Uterus (tissue), 3 donors: ENCODE measurements at regions not wholly inside any gene's neighbourhood (a gene's known extent, or its start where the extent isn't known, plus 50 kb on each side); places are given as distances from the start of the nearest gene placed in this dataset.
"Not testable (repeated sequence)": the region's sequence is repeated elsewhere in the genome, so short reads cannot be mapped to it uniquely, and the experiment has no call there.

ENCODE experiments used
- DNase-seq, 2 donors: peaks; one replicate each; pipeline ENCODE4 v3.0.0-alpha.2; 2019 to 2020
- H3K27ac ChIP-seq, 2 donors: fragments of 200-600 bp; sonication (generic); 1 replicate in 1 of 2; 2 replicates in 1 of 2; pipeline ENCODE4 v1.5.1; 2016 to 2018
- H3K27me3 ChIP-seq, 2 donors: fragments of 200-600 bp; sonication (generic); one replicate each; pipeline ENCODE4 v1.5.1; 2018 to 2019; ENCODE audit warnings: control low read depth in 1 of 2
- H3K36me3 ChIP-seq, 2 donors: fragments of 200-600 bp; sonication (generic); one replicate each; pipeline ENCODE4 v1.5.1; 2019; ENCODE audit warnings: control low read depth in 1 of 2
- H3K4me1 ChIP-seq, 2 donors: fragments of 200-600 bp; sonication (generic); one replicate each; pipeline ENCODE4 v1.5.1; 2018 to 2019; ENCODE audit warnings: control low read depth in 1 of 2
- H3K4me3 ChIP-seq, 2 donors: fragments of 200-600 bp; sonication (generic); 1 replicate in 1 of 2; 2 replicates in 1 of 2; pipeline ENCODE4 v1.5.1; 2018 to 2019; ENCODE audit warnings: mild to moderate bottlenecking in 1 of 2
- H3K9me3 ChIP-seq, 2 donors: fragments of 200-600 bp; sonication (generic); one replicate each; pipeline ENCODE4 v1.5.1; 2019; ENCODE audit warnings: control low read depth in 1 of 2
- POLR2A ChIP-seq, 2 donors: fragments of 450-650 bp; IDR thresholded peaks; one replicate each; pipeline ENCODE4 v1.6.1; 2016; ENCODE audit warnings: antibody characterized with exemption in 2 of 2, mild to moderate bottlenecking in 1 of 2, moderate library complexity in 1 of 2
- intact Hi-C: fragments of 100-400 bp; cut with DNase I; formaldehyde crosslinking; loops from one replicate; pipeline ENCODE4 v1.15.1; 2023; ENCODE audit warnings: low total_unique reads
- TF ChIP-seq, protein P1 (sequence below), 4 experiments: fragments of 200-600 bp in 2 of 4; fragments of 450-650 bp in 2 of 4; sonication (generic) in 2 of 4; IDR thresholded peaks; one replicate each; pipeline ENCODE4 v1.5.1; 2016 to 2019; ENCODE audit warnings: antibody characterized with exemption in 4 of 4, mild to moderate bottlenecking in 2 of 4, moderate library complexity in 1 of 4
- donor health status: DM: yes; HTN: yes; CAD: no.

DNA sequence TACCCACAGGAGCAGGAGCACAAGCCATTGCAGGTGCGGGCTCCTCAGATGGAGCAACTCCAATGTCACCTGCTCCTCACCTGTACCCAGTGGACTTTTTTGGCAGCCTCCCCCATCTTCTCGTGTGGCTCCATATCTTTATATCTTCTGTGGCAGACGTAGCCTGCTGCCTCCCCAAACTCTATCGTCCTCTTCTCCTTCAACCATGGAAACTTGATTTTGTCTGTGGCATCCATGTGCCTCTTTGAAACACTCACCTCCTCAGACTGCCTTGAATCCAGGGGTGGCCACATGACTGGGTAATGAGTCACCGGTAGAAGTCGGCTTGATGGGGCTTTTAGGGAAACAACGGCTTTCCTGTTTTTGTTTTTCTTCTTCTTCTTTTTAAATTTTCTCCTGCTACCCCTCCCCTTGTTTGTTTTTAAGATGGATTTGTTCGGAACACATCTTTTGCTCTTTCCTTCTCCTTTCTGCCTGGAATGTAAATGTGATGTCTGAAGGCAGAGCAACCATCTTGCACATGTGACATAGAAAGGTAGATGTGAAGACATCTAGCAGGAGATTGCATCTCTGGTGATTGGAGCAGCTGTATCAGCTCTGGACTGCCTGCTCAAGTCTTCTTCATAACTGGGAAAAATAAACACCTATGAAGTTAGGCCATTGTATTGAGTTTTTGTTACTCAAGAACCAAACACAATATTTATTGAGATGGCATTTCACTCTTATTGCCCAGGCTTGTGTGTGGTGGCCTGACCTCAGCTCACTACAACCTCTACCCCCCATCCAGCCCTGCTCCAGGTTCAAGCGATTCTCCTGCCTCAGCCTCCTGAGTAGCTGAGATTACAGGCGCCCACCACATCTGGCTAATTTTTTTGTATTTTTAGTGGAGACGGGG, 69.9 kb upstream of the DDR1 start:
- intact Hi-C loops = no loop called here
- H3K9me3 ChIP-seq = no peaks in the 10 kb centered on the region
- H3K27ac ChIP-seq = peak overlapping the region in 1 of 2 donors; percentile 14
- TF ChIP-seq POLR2A (IDR thresholded peaks at IDR 0.05) = no peak
- TF ChIP-seq, protein P1, sequence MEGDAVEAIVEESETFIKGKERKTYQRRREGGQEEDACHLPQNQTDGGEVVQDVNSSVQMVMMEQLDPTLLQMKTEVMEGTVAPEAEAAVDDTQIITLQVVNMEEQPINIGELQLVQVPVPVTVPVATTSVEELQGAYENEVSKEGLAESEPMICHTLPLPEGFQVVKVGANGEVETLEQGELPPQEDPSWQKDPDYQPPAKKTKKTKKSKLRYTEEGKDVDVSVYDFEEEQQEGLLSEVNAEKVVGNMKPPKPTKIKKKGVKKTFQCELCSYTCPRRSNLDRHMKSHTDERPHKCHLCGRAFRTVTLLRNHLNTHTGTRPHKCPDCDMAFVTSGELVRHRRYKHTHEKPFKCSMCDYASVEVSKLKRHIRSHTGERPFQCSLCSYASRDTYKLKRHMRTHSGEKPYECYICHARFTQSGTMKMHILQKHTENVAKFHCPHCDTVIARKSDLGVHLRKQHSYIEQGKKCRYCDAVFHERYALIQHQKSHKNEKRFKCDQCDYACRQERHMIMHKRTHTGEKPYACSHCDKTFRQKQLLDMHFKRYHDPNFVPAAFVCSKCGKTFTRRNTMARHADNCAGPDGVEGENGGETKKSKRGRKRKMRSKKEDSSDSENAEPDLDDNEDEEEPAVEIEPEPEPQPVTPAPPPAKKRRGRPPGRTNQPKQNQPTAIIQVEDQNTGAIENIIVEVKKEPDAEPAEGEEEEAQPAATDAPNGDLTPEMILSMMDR (IDR thresholded peaks at IDR 0.05) = no peak
- DNase-seq = peak in 1 of 2 donors; percentile 32
- H3K4me1 ChIP-seq = peaks cover 0 to 5% of the 10 kb centered on the region in 2 donors
- H3K4me3 ChIP-seq = no peak overlapping the region
- H3K36me3 ChIP-seq = no peaks in the 10 kb centered on the region
- no peaks in the 10 kb centered on the region for H3K27me3 ChIP-seq

DNA sequence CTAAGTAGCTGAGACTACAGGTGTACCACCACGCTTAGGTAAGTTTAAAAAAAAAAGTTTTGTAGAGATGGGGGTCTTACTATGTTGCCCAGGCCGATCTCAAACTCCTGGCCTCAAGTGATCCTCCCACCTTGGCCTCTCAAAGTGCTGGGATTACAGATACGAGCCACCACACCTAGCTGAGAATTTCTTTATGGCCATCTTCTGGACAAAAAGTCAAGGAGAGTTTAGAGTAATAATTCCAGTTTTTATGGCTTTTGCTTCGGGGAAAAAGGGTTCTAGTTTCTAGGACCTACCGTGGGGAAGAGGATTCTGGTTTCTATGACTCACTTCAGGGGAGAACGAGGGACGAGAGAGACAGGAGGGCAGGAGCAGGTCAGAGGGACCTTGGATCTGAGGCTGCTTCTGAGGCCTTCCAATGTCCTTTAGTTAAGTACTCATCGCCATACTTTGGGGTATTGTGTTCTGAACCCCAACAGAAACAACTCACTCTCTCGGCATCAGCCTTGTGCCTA, 69.3 kb upstream of the IER3 start:
- Histone ChIP-seq H3K4me3 (no peak overlapping the region), H3K4me1 (peaks cover 0 to 5% of the 10 kb centered on the region in 2 donors), H3K27me3 (no peaks in the 10 kb centered on the region), H3K27ac (peak overlapping the region in 1 of 2 donors; percentile 42), H3K9me3 (no peaks in the 10 kb centered on the region), H3K36me3 (no peaks in the 10 kb centered on the region)
- intact Hi-C loops = no loop called here
- DNase-seq = no peak
- TF ChIP-seq POLR2A (IDR thresholded peaks at IDR 0.05) = no peak
- TF ChIP-seq, protein P1 (IDR thresholded peaks at IDR 0.05) = no peak

DNA sequence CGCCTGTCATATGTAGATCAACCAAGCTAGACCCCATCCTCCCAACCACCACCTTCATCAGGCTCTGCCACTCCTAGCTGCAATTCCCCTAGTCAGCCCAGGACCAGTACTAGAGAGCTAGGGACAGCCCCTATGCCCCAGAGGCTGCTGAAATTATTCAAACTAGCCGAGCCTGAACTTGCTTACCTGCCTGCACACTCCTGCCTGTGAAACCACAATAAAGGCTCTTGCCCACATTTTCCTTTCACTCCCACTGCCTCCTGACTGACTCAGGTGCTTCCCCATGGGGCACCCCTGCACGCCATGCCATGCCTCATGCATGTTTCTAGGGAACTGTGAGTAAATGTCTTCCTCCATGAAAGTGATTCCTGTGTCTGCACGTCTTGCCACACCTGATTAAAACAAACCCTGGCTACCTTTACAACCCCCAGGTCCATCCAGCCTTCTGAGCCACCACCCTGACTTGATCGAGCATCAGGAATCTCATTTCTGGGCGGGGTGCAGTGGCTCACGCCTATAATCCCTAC, 66.5 kb upstream of the IER3 start:
- DNase-seq = no peak
- H3K27me3 ChIP-seq = no peaks in the 10 kb centered on the region
- intact Hi-C loops = no loop called here
- no peaks in the 10 kb centered on the region for H3K9me3 ChIP-seq
- TF ChIP-seq, protein P1 (IDR thresholded peaks at IDR 0.05) = no peak
- no peak for TF ChIP-seq POLR2A (IDR thresholded peaks at IDR 0.05)
- H3K4me3 ChIP-seq = no peak overlapping the region
- no peaks in the 10 kb centered on the region for H3K36me3 ChIP-seq
- peaks cover 0 to 5% of the 10 kb centered on the region in 2 donors for H3K4me1 ChIP-seq
- no peak overlapping the region for H3K27ac ChIP-seq

DNA sequence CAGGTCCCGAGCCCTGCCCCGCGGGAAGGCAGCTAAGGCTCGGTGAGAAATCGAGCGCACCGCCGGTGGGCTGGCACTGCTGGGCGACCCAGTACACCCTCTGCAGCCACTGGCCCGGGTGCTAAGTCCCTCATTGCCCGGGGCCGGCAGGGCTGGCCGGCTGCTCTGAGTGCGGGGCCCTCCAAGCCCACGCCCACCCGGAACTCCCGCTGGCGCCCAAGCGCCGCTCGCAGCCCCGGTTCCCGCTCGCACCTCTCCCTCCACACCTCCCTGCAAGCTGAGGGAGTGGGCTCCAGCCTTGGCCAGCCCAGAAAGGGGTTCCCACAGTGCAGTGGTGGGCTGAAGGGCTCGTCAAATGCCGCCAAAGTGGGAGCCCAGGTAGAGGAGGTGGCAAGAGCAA, 63.2 kb upstream of the IER3 start:
- H3K9me3 ChIP-seq, H3K36me3 ChIP-seq, H3K4me3 ChIP-seq, H3K27me3 ChIP-seq, H3K4me1 ChIP-seq, intact Hi-C loops, H3K27ac ChIP-seq, DNase-seq: not testable (repeated sequence)

DNA sequence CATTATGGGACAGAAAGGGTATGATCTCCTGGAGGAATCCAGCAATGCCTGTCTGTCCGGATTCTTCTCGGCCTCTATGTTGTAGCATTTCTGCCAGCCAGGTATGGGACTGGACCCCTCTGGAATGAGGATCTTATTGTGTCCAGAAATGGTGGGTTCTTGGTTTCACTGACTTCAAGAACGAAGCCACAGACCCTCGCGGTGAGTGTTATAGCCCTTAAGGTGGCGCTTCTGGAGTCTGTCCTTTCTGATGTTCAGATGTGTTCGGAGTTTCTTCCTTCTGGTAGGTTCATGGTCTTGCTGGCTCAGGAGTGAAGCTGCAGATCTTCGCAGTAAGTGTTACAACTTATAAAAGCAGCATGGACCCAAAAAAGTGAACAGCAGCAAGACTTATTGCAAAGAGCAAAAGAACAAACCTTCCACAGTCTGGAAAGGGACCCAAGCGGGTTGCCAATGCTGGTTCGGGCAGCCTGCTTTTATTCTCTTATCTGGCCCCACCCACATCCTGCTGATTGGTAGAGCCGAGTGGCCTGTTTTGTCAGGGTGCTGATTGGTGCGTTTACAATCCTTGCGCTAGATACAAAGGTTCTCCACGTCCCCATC, 62.3 kb upstream of the IER3 start:
- DNase-seq = no peak
- H3K27ac ChIP-seq = no peak overlapping the region
- no peak overlapping the region for H3K4me3 ChIP-seq
- H3K4me1 ChIP-seq = no peaks in the 10 kb centered on the region
- H3K9me3 ChIP-seq = no peaks in the 10 kb centered on the region
- TF ChIP-seq, protein P1 (IDR thresholded peaks at IDR 0.05) = no peak
- no peak for TF ChIP-seq POLR2A (IDR thresholded peaks at IDR 0.05)
- H3K36me3 ChIP-seq = no peaks in the 10 kb centered on the region
- intact Hi-C loops = no loop called here
- H3K27me3 ChIP-seq = no peaks in the 10 kb centered on the region
